Erythroblast (primary cell): ENCODE measurements at regions not wholly inside any gene's neighbourhood (a gene's known extent, or its start where the extent isn't known, plus 50 kb on each side); places are given as distances from the start of the nearest gene placed in this dataset.

Experiments
- GATA1 ChIP-seq: IDR thresholded peaks from 2 replicates; pipeline ENCODE4 v1.6.1; 2011; ENCODE audit warnings: low read depth, mild to moderate bottlenecking, control low read depth, low read length, moderate library complexity
- POLR2A ChIP-seq: IDR thresholded peaks from 2 replicates; pipeline ENCODE4 v1.6.1; 2011; ENCODE audit warnings: mild to moderate bottlenecking, low read length

- TF ChIP-seq POLR2A (no peak), GATA1 (no peak)
Observed at GRCh38 chr14:54251356-54251755, 145.5 kb upstream of the CDKN3 start.
